Stimulated activated memory B cell treated with anti-CD40 and anti-IgM and Interleukin-4, amounts not matched to agents 10 μg/mL and 1 μg/mL and 100 μg/mL, for 72 hours (primary cell): ENCODE measurements at regions not wholly inside any gene's neighbourhood (a gene's known extent, or its start where the extent isn't known, plus 50 kb on each side); places are given as distances from the start of the nearest gene placed in this dataset.
A peak's percentile ranks its signal among the peaks of the same experiment; 100 is the strongest.
"Not testable (repeated sequence)": the region's sequence is repeated elsewhere in the genome, so short reads cannot be mapped to it uniquely, and the experiment has no call there.

Experiments used
- ATAC-seq: fragments of 150-1000 bp; cut with Tn5 transposase; 2 replicates; pipeline ENCODE4 v1.10.0; 2021
- H3K27ac Mint-ChIP-seq: one replicate; pipeline ENCODE4 v1.8.0; 2022; ENCODE audit warnings: mild to moderate bottlenecking, mixed read lengths
- H3K27me3 Mint-ChIP-seq: one replicate; pipeline ENCODE4 v1.8.0; 2022; ENCODE audit warnings: mixed read lengths
- H3K36me3 Mint-ChIP-seq: one replicate; pipeline ENCODE4 v1.8.0; 2022; ENCODE audit warnings: mixed read lengths
- H3K4me1 Mint-ChIP-seq: one replicate; pipeline ENCODE4 v1.8.0; 2022; ENCODE audit warnings: mixed read lengths
- H3K4me3 Mint-ChIP-seq: one replicate; pipeline ENCODE4 v1.8.0; 2022; ENCODE audit warnings: mild to moderate bottlenecking, moderate library complexity, mixed read lengths
- H3K9me3 Mint-ChIP-seq: one replicate; pipeline ENCODE4 v1.8.0; 2022; ENCODE audit warnings: mixed read lengths

- H3K36me3 Mint-ChIP-seq, H3K4me3 Mint-ChIP-seq, H3K27ac Mint-ChIP-seq, H3K9me3 Mint-ChIP-seq, H3K27me3 Mint-ChIP-seq, H3K4me1 Mint-ChIP-seq, ATAC-seq: not testable (repeated sequence)
Observed at GRCh38 chr12:9543341-9543740, 64.4 kb downstream of the KLRB1 start.

GRCh38 chr12:9542827-9543226 lies 64.9 kb downstream of the KLRB1 start:
- not testable (repeated sequence) for H3K9me3 Mint-ChIP-seq, H3K4me3 Mint-ChIP-seq, H3K27ac Mint-ChIP-seq, H3K27me3 Mint-ChIP-seq, ATAC-seq, H3K36me3 Mint-ChIP-seq, H3K4me1 Mint-ChIP-seq

GRCh38 chr12:9515925-9516324 lies 91.8 kb downstream of the KLRB1 start:
- Mint-ChIP-seq H3K4me1 (peaks cover 10% of the 10 kb centered on the region), H3K27ac (peak overlapping the region; percentile 40)
- not testable (repeated sequence) for H3K9me3 Mint-ChIP-seq, ATAC-seq, H3K4me3 Mint-ChIP-seq, H3K36me3 Mint-ChIP-seq, H3K27me3 Mint-ChIP-seq

GRCh38 chr12:9512695-9513094 lies 95.0 kb downstream of the KLRB1 start:
- H3K27ac Mint-ChIP-seq, H3K36me3 Mint-ChIP-seq, H3K4me3 Mint-ChIP-seq, ATAC-seq, H3K27me3 Mint-ChIP-seq, H3K9me3 Mint-ChIP-seq: not testable (repeated sequence)
- H3K4me1 Mint-ChIP-seq, result peaks cover 23% of the 10 kb centered on the region

- not testable (repeated sequence) for ATAC-seq, H3K27me3 Mint-ChIP-seq, H3K9me3 Mint-ChIP-seq, H3K36me3 Mint-ChIP-seq
- Mint-ChIP-seq H3K27ac (peak overlapping the region; percentile 76), H3K4me3 (peak overlapping the region; percentile 9), H3K4me1 (peaks cover 20% of the 10 kb centered on the region)
Observed at GRCh38 chr12:9510392-9511011, 97.2 kb downstream of the KLRB1 start.

GRCh38 chr12:9509464-9510161 lies 98.1 kb downstream of the KLRB1 start:
- Mint-ChIP-seq H3K9me3 (no peaks in the 10 kb centered on the region), H3K4me1 (peaks cover 16% of the 10 kb centered on the region), H3K27me3 (no peaks in the 10 kb centered on the region), H3K27ac (peak overlapping the region; percentile 76), H3K4me3 (no peak overlapping the region), H3K36me3 (peaks cover 6% of the 10 kb centered on the region)
- ATAC-seq, result no peak

GRCh38 chr12:9506746-9507145 lies 101.0 kb downstream of the KLRB1 start:
- ATAC-seq, result no peak
- Mint-ChIP-seq H3K4me1 (peaks cover 23% of the 10 kb centered on the region), H3K27ac (no peak overlapping the region), H3K36me3 (peaks cover 6% of the 10 kb centered on the region), H3K27me3 (no peaks in the 10 kb centered on the region), H3K4me3 (no peak overlapping the region), H3K9me3 (no peaks in the 10 kb centered on the region)

- not testable (repeated sequence) for H3K27me3 Mint-ChIP-seq, H3K36me3 Mint-ChIP-seq, H3K27ac Mint-ChIP-seq
Observed at GRCh38 chr12:9503384-9503783, 104.3 kb downstream of the KLRB1 start.

GRCh38 chr12:9502845-9503244 lies 104.9 kb downstream of the KLRB1 start:
- H3K36me3 Mint-ChIP-seq, H3K27ac Mint-ChIP-seq, H3K9me3 Mint-ChIP-seq, H3K4me1 Mint-ChIP-seq, H3K4me3 Mint-ChIP-seq, ATAC-seq, H3K27me3 Mint-ChIP-seq: not testable (repeated sequence)

More at GRCh38 chr12:9503384-9503783, 104.3 kb downstream of the KLRB1 start:
- H3K9me3 Mint-ChIP-seq, ATAC-seq, H3K4me3 Mint-ChIP-seq, H3K4me1 Mint-ChIP-seq: not testable (repeated sequence)

GRCh38 chr12:9493325-9493724 lies 114.4 kb downstream of the KLRB1 start:
- not testable (repeated sequence) for H3K4me3 Mint-ChIP-seq, H3K27ac Mint-ChIP-seq, H3K4me1 Mint-ChIP-seq, H3K27me3 Mint-ChIP-seq, ATAC-seq, H3K9me3 Mint-ChIP-seq, H3K36me3 Mint-ChIP-seq

GRCh38 chr12:9481289-9481688 lies 126.4 kb downstream of the KLRB1 start:
- H3K9me3 Mint-ChIP-seq, H3K27me3 Mint-ChIP-seq, H3K4me3 Mint-ChIP-seq, H3K27ac Mint-ChIP-seq, ATAC-seq, H3K36me3 Mint-ChIP-seq, H3K4me1 Mint-ChIP-seq: not testable (repeated sequence)

GRCh38 chr12:9474197-9474596 lies 133.5 kb downstream of the KLRB1 start:
- H3K4me3 Mint-ChIP-seq, ATAC-seq, H3K27ac Mint-ChIP-seq, H3K36me3 Mint-ChIP-seq, H3K9me3 Mint-ChIP-seq, H3K27me3 Mint-ChIP-seq: not testable (repeated sequence)
- peaks cover 11% of the 10 kb centered on the region for H3K4me1 Mint-ChIP-seq

GRCh38 chr12:9473638-9474037 lies 134.1 kb downstream of the KLRB1 start:
- H3K4me1 Mint-ChIP-seq, result peaks cover 16% of the 10 kb centered on the region
- H3K9me3 Mint-ChIP-seq, H3K27me3 Mint-ChIP-seq, H3K4me3 Mint-ChIP-seq, H3K36me3 Mint-ChIP-seq, H3K27ac Mint-ChIP-seq, ATAC-seq: not testable (repeated sequence)

GRCh38 chr12:9471501-9471900 lies 136.2 kb downstream of the KLRB1 start:
- H3K27me3 Mint-ChIP-seq, H3K27ac Mint-ChIP-seq, H3K4me3 Mint-ChIP-seq, H3K9me3 Mint-ChIP-seq, H3K36me3 Mint-ChIP-seq, ATAC-seq: not testable (repeated sequence)
- peaks cover 16% of the 10 kb centered on the region for H3K4me1 Mint-ChIP-seq

GRCh38 chr12:9470367-9470766 lies 137.3 kb downstream of the KLRB1 start:
- Mint-ChIP-seq H3K27ac (peak overlapping the region; percentile 17), H3K4me1 (peaks cover 16% of the 10 kb centered on the region)
- H3K27me3 Mint-ChIP-seq, H3K36me3 Mint-ChIP-seq, H3K9me3 Mint-ChIP-seq, H3K4me3 Mint-ChIP-seq: not testable (repeated sequence)
- peak; percentile 86 for ATAC-seq

- not testable (repeated sequence) for H3K9me3 Mint-ChIP-seq, H3K36me3 Mint-ChIP-seq, ATAC-seq, H3K27me3 Mint-ChIP-seq, H3K4me3 Mint-ChIP-seq
- H3K27ac Mint-ChIP-seq, result peak overlapping the region; percentile 17
- peaks cover 16% of the 10 kb centered on the region for H3K4me1 Mint-ChIP-seq
Observed at GRCh38 chr12:9469956-9470355, 137.8 kb downstream of the KLRB1 start.
